Suprapubic skin (tissue), 4 donors: ENCODE measurements at regions not wholly inside any gene's neighbourhood (a gene's known extent, or its start where the extent isn't known, plus 50 kb on each side); places are given as distances from the start of the nearest gene placed in this dataset.

Source experiments
- CTCF ChIP-seq, 2 donors: fragments of 200-600 bp in 1 of 2; fragments of 450-650 bp in 1 of 2; sonication (generic) in 1 of 2; IDR thresholded peaks; one replicate each; pipeline ENCODE4 v1.5.1; 2016 to 2019; ENCODE audit warnings: antibody characterized with exemption in 2 of 2, mild to moderate bottlenecking in 1 of 2, moderate library complexity in 1 of 2
- EP300 ChIP-seq: sonication (generic); formaldehyde crosslinking; IDR thresholded peaks from one replicate; pipeline ENCODE4 v1.6.1; 2017; ENCODE audit warnings: antibody characterized with exemption
- POLR2A ChIP-seq, 2 donors: fragments of 450-650 bp; IDR thresholded peaks; one replicate each; pipeline ENCODE4 v1.6.1; 2017; ENCODE audit warnings: antibody characterized with exemption in 2 of 2, mild to moderate bottlenecking in 2 of 2, moderate library complexity in 2 of 2
- POLR2AphosphoS5 ChIP-seq, 3 donors: sonication (generic); formaldehyde crosslinking; IDR thresholded peaks; one replicate each; pipeline ENCODE4 v1.6.1; 2017; ENCODE audit warnings: antibody characterized with exemption in 3 of 3

- TF ChIP-seq POLR2AphosphoS5 (IDR thresholded peaks at IDR 0.05) = no peak
- no peak for TF ChIP-seq CTCF (IDR thresholded peaks at IDR 0.05)
- TF ChIP-seq POLR2A (IDR thresholded peaks at IDR 0.05) = no peak
- no peak for TF ChIP-seq EP300
These were observed 116.4 kb upstream of the PRNP start for GRCh38 chr20:4569865-4570264.
